HuH-7 (cell line): ENCODE measurements at regions not wholly inside any gene's neighbourhood (a gene's known extent, or its start where the extent isn't known, plus 50 kb on each side); places are given as distances from the start of the nearest gene placed in this dataset.
A peak's percentile ranks its signal among the peaks of the same experiment; 100 is the strongest.
"Not testable (repeated sequence)": the region's sequence is repeated elsewhere in the genome, so short reads cannot be mapped to it uniquely, and the experiment has no call there.

Source experiments
- DNase-seq: peaks from one replicate; pipeline ENCODE4 v3.0.0; 2011; ENCODE audit warnings: low spot score

DNA sequence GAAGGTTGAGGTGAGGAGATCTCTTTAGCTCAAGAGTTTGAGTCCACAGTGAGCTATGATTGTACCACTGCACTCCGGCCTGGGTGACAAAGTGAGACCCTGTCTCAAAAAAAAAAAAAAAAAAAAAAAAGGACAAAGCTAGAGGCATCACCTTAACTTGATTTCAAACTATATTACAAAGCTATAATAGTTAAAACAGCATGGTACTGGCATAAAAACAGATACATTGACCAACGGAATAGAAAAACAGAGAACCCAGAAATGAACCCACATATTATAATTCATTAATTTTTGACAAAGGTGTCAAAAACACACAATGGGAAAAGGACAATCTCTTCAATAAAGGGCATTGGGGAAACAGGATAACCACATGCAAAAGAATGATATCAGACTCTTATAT, 50.8 kb upstream of the MBOAT1 start:
- no peak for DNase-seq

DNA sequence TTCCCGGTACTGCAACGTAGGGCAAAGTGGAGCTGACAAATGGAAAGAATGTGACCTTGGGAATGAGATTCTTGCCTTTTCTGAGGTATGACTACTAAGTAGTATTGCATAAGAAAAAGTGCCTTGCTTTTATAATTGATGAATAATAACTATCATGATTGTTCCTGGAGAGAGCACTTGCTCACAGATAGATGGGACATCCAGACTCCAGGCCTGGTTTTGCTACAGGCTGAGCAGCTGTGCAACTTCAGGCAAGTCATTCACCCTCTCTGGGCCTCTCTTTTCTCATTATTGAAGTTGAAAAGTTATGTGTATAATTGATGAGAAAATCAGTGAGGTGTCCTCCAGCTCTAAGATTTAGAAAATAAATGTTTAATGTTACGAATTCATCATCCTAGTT, 53.6 kb upstream of the MBOAT1 start:
- no peak for DNase-seq

- DNase-seq = no peak
Measured at GRCh38 chr6:20266851-20267608, 54.8 kb upstream of the MBOAT1 start.

DNA sequence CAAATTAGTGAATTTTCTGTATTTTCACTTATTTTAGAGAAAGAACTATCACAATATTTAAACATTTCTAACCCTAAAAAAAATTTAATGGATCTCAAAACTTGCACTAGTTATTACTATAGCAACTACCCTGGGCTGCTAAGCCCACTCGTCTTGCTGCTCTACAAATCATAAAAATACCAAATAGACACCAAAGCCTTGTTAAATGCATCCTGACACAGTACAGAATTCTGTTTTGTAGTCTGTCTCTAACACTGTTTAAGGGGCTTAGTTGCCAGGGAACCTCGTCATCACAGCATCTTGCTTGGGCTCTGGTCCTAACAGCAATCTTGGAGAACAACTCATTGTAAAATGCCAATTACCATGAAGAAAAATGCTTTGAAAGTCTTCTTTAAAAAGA, 56.9 kb upstream of the MBOAT1 start:
- DNase-seq = no peak

DNA sequence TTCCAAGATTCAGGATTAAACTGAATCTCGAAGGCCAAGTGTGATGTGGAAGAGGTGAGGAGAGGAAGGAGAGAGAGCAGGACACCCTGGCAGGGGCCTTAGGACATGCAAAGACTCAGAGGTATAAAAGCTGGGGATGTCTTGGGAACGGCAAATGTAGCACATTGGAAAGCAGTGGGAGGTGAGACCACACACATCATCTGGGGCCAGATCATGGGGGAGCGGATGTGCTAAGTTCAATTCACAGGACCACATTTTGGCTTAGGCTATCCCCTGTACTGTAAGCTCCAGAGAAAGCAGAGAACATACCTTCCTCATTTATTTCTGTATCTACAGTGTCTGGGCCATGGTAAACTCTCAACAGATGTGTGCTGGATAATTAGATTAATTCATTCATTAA, 59.5 kb upstream of the MBOAT1 start:
- no peak for DNase-seq

GRCh38 chr6:20274137-20274536, 61.9 kb upstream of the MBOAT1 start:
- DNase-seq = no peak

- DNase-seq = not testable (repeated sequence)
Measured at GRCh38 chr6:20275837-20276236, 63.6 kb upstream of the MBOAT1 start.

DNA sequence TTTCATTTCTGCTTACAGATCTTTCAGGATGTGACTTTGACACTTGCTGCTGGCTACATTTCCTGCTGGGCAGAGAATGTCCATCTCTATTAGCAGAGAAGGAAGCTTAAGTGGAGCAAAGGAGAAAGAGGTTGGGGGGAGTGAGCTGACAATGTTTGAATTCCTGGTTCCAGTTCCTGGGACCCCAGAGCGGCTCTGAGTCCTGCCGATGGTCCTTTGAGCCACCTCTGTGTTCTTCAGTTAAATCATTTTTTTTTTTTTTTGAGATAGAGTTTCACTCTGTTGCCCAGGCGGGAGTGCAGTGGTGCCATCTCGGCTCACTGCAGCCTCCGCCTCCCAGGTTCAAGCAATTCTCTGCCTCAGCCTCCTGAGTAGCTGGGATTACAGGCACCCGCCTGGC, 65.5 kb upstream of the MBOAT1 start:
- not testable (repeated sequence) for DNase-seq

- no peak for DNase-seq
Measured at GRCh38 chr6:20279051-20279450, 66.8 kb upstream of the MBOAT1 start.

DNA sequence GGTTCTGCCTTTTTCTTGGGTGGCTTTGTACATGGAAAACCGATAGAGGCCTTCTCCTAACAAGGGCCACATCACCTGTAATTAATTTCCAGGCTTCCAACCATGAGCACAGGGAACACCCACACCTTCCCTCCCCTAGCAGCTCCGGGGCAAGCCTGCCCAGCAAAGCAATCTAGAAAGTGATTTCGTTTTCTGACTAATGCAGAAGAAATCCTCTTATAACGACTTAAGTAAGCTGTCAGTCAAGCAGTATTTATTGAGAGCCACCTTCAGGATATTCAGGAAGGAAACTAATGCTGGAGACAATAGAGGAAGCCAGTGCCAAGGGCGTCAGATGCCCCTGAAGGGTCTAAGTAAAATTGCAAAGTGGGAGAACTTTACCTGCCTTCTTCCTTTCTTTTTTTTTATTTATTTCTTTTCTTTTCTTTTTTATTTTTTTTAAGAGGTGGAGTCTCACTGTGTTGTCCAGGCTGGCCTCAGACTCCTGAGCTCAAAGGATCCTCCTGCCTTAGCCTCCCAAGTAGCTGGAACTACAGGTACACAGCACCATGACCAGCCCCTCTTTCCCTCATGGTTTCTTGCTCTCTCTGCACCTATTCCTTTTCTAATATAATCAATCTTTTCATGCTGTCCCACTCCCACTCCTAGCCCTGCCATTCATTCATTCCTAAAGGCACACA, 67.5 kb upstream of the MBOAT1 start:
- no peak for DNase-seq

DNA sequence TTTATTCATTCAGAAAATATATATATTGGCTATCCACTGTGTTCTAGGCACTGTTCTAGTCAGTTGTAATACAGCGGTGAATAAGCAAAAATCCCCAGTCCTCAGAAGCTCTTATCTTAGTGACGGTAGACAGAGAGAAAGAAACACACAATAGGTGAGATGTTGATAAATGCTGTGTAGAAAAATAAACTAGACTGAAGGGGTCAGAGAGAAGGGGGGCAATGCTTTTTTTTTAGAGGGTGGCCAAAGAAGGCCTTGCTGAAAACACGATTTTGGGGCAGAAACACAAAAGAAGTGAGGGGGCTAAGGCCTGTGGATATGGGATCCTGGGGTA, 68.0 kb upstream of the MBOAT1 start:
- no peak for DNase-seq

DNA sequence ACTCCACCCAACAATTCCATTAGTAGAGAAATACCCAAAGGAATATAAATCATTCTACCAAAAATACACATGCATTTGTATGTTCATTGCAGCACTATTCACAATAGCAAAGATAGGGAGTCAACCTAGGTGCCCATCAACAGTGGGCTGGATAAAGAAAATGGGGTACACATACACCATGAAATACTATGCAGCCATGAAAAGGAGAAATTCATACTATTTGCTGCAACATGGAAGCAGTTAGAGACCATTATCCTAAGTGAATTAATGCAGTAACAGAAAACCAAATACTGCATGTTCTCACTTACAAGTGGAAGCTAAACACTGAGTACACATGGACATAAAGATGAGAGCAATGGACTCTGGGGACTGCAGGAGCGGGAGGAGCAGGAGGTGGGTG, 72.4 kb upstream of the MBOAT1 start:
- no peak for DNase-seq

- no peak for DNase-seq
Measured at GRCh38 chr6:20286968-20287565, 74.8 kb upstream of the MBOAT1 start.

GRCh38 chr6:20291764-20292580, 79.7 kb upstream of the MBOAT1 start:
- DNase-seq = peak; percentile 60

DNA sequence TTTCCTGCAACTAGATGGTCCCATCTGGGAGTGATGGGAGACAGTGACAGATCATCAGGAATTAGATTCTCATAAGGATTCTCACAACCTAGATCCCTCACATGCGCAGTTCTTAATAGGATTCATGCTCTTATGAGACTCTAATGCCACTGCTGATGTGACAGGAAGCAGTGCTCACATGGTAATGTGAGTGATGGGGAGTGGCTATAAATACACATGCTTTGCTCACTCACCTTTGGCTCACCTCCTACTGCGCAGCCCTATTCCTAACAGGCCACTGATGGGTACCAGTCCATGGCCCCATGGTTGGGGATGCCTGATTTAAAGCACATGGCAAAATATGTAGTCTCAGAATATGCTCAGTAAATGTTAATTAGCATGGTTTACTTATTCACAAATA, 80.6 kb upstream of the MBOAT1 start:
- no peak for DNase-seq

DNA sequence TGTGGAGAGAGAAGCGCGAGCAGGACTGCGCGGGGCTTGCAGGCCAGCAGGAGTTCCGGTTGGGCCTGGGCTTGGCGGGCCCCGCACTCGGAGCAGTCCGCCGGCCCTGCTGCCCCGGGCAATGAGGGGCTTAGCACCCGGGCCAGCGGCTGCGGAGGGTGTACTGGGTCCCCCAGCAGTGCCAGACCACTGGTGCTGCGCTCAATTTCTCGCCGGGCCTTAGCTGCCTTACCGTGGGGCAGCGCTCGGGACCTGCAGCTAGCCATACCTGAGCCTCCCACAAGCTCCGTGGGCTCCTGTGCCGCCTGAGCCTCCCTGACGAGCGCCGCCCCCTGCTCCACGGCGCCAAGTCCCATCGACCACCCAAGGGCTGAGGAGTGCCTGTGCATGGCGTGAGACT, 89.0 kb upstream of the MBOAT1 start:
- no peak for DNase-seq

GRCh38 chr6:20302168-20302567, 89.9 kb upstream of the MBOAT1 start:
- no peak for DNase-seq

DNA sequence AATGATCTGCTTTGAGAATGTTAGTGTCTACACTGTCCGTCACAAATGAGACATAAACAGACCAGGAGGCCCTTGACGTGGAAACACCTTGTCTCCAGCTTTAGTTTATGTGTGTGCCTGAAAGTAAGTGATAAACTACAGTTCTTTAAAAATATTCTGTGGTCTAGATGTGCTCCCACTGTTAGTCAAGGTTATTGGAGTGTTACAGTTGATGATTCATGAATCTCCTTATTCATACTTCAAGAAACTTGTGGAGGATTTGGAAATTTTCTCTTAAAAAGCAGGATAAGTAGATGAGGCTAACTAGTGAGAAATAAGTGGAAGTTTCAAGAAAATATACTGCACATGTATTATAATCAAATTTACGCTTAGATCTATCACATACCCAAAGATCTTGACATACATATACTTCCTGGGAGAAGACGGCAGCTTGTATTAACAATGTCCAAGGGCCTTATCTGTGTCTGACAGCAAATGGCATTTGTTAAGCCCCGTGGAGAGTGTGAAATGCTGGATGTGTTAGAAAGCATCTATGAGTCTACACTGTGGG, 90.5 kb upstream of the MBOAT1 start:
- DNase-seq = no peak

DNA sequence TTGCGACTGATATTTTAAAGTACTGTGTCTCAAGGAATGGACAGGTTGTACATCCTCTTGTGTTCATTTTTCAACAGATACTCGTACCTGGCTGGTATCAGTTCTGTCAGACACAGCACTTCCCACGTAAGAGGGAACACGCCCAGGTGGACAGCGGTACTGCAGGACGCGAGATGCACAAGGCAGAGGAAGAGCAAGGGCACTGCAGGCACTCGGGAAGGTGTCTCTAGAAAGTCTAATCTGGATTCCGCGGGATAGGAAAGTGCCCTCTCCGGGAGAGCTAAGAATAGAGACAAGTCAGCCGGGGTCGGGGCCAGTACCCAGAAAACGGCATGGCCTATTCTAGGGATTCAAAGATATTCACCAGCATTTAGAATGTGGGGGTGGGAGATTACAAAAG, 94.2 kb upstream of the MBOAT1 start:
- DNase-seq = no peak

DNA sequence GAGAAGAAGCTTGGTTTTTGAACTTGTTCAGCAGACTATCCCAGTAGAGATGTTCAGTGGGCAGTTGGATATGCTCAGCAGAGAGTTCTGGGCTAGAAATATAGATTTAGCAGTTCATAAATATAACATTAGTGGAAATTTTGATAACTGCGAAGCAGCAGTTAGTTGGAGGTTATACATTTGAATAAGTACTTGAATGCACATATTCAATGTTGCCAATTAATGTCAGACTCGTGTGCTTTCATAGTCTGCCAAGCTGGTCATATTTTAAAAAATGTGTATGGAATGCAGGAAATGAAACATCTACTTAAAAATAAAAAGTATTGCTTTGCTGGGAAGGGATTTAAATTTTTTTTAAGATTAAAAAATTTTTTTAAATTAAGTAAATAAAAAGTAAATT, 92.5 kb upstream of the E2F3 start:
- DNase-seq = no peak

GRCh38 chr6:20310185-20310584, 91.5 kb upstream of the E2F3 start:
- no peak for DNase-seq

DNA sequence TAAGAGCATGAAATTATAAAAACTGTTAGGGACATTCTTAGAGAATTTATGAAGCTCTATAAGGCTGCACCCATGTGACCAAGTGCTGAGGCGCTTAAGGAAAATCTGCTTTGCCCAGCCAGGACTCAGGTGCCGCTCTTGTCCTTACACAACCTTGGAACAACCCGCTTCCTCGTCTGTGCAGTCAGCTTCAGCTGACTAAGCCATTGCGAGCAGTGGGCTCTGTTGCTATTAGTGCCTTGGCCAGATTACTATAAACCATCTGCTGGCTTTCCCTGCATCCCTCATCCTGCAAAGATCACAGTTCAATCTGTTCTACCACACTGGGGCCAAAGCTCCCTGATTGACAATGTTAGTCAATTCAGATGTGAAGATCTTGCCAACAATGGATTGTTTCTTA, 89.1 kb upstream of the E2F3 start:
- no peak for DNase-seq

- no peak for DNase-seq
Measured at GRCh38 chr6:20313051-20313450, 88.6 kb upstream of the E2F3 start.
